DND-41 (cell line): ENCODE measurements at regions not wholly inside any gene's neighbourhood (a gene's known extent, or its start where the extent isn't known, plus 50 kb on each side); places are given as distances from the start of the nearest gene placed in this dataset.

ENCODE experiments used
- EZH2 ChIP-seq: IDR thresholded peaks from 3 replicates; pipeline ENCODE4 v1.6.1; 2012; ENCODE audit warnings: borderline replicate concordance, low read depth, mild to moderate bottlenecking, moderate library complexity, low read length, inconsistent platforms; ENCODE audit not compliant: severe bottlenecking
- TF ChIP-seq, protein P1 (sequence below): IDR thresholded peaks from 2 replicates; pipeline ENCODE4 v1.5.1; 2012; ENCODE audit warnings: borderline replicate concordance, low read length, moderate library complexity, mild to moderate bottlenecking; ENCODE audit not compliant: poor library complexity, severe bottlenecking; ENCODE audit errors: extremely low read depth

DNA sequence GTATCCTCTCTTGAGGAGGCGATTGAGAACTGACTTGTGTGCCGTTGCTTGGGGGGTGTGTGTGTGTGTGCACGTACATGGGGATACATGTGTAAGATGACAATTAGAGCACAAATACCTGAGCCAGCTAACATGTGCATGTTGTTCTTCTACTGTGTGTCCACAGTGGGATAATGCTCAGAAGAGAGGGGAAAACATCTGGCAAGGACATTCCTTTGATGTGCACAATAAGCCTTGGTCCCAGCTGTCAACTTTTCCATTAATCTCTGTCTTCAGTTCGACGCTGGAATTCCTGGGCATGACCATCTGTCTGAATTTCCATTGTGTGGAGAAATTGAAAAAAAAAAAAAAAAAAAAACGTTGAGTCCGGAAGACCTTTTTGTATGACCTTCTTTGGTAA lies 592.0 kb upstream of the GALNTL6 start:
- TF ChIP-seq, protein P1, sequence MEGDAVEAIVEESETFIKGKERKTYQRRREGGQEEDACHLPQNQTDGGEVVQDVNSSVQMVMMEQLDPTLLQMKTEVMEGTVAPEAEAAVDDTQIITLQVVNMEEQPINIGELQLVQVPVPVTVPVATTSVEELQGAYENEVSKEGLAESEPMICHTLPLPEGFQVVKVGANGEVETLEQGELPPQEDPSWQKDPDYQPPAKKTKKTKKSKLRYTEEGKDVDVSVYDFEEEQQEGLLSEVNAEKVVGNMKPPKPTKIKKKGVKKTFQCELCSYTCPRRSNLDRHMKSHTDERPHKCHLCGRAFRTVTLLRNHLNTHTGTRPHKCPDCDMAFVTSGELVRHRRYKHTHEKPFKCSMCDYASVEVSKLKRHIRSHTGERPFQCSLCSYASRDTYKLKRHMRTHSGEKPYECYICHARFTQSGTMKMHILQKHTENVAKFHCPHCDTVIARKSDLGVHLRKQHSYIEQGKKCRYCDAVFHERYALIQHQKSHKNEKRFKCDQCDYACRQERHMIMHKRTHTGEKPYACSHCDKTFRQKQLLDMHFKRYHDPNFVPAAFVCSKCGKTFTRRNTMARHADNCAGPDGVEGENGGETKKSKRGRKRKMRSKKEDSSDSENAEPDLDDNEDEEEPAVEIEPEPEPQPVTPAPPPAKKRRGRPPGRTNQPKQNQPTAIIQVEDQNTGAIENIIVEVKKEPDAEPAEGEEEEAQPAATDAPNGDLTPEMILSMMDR = no peak
- TF ChIP-seq EZH2 = no peak
